ENCODE measurements at regions not wholly inside any gene's neighbourhood (a gene's known extent, or its start where the extent isn't known, plus 50 kb on each side); places are given as distances from the start of the nearest gene placed in this dataset.

DNA sequence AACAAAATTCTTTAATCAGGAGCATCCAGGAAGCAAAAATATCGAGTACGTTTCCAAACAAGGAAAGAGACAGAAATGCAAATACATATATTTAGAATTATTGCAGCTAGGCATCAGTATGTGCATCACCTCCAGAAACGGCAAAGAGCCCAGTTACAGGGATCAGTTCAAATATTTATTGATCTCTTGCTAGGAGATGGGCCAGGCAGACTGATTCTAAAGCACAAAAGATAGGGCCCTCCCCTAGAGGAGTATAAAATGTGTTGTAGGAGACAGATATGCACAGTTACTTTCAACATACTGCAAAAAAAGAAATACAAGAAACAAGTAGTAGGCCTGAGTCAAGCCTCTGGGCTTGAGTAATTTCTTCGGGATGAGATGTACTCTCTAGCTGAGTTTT lies 80.7 kb upstream of the NHSL1 start:
- in situ Hi-C loops (cut with HindIII; ENCODE audit: extremely low pct_ligation_motif_present, low pct_unique_long_range_greater_than_20kb) (loop anchor here (25.0 kb wide), 2 partner anchors 293 to 782 kb away; partner anchors contain the start of gene CITED2), intact Hi-C loops (cut with micrococcal nuclease; ENCODE audit: unreplicated experiment) (no loop called here)
- Histone ChIP-seq H3K27ac (ENCODE audit: extremely low read length, insufficient read depth, low read length) (no peak overlapping the region), H3K27me3 (ENCODE audit: control insufficient read depth in 1 of 2, insufficient read depth in 2 of 2, low read length in 2 of 2) (no peaks in the 10 kb centered on the region), H3K4me1 (ENCODE audit: insufficient read depth, low read length) (peaks cover 9% of the 10 kb centered on the region), H3K9ac (ENCODE audit: insufficient read depth, low read depth, low read length) (no peak overlapping the region), H3K36me3 (replicated peaks in 1 of 2; ENCODE audit: control insufficient read depth in 1 of 2, insufficient read depth in 2 of 2, low read length in 2 of 2) (no peaks in the 10 kb centered on the region), H3K4me3 (replicated peaks in 1 of 3; ENCODE audit: insufficient read depth in 1 of 3, low read depth in 2 of 3, low read length in 3 of 3) (no peak overlapping the region), H3K4me2 (ENCODE audit: low read depth, low read length) (no peak overlapping the region), H3K9me3 (ENCODE audit: low read length) (no peaks in the 10 kb centered on the region), H2AFZ (ENCODE audit: low read length) (no peak overlapping the region), H4K20me1 (ENCODE audit: insufficient read depth, low read length) (no peaks in the 10 kb centered on the region), H3K79me2 (ENCODE audit: insufficient read depth, low read length) (no peaks in the 10 kb centered on the region)
- ChIA-PET POLR2A (no interaction called here), CTCF (ENCODE audit: low intra/inter-chr PET ratio, low total read pairs) (no interaction called here)
- no TSS peak for BruUV-seq (replicated peaks)
- DNase-seq (ENCODE audit: low spot score), result no peak
- 78% methylated on average over 4 of the region's 4 CpGs for WGBS (ENCODE audit: low lambda C conversion rate)
- TF ChIP-seq ZNF891 (CRISPR knock-in tag; IDR thresholded peaks at IDR 0.05) (no peak), GFI1 (CRISPR knock-in tag; IDR thresholded peaks at IDR 0.05; ENCODE audit: borderline replicate concordance) (no peak), CENPT (CRISPR knock-in tag; IDR thresholded peaks at IDR 0.05; ENCODE audit: low read depth) (no peak), DMAP1 (CRISPR knock-in tag; IDR thresholded peaks at IDR 0.05) (no peak), ZNF879 (CRISPR knock-in tag; IDR thresholded peaks at IDR 0.05) (no peak), ZNF12 (CRISPR knock-in tag; IDR thresholded peaks at IDR 0.05) (no peak), GZF1 (CRISPR knock-in tag; IDR thresholded peaks at IDR 0.05) (no peak), FOXA1 (IDR thresholded peaks at IDR 0.05) (no peak), FOXA1 (CRISPR knock-in tag; IDR thresholded peaks at IDR 0.05) (no peak), ZNF747 (CRISPR knock-in tag; IDR thresholded peaks at IDR 0.05; ENCODE audit: borderline replicate concordance) (no peak), MAFK (conservative IDR thresholded peaks at IDR 0.05 in 1 of 2, IDR thresholded peaks at IDR 0.05 in 1 of 2; ENCODE audit: low read length in 2 of 2) (no peak), GATAD2A (CRISPR knock-in tag; IDR thresholded peaks at IDR 0.05) (no peak), TMF1 (CRISPR knock-in tag; IDR thresholded peaks at IDR 0.05; ENCODE audit: low read depth) (no peak), ARHGAP35 (CRISPR knock-in tag; IDR thresholded peaks at IDR 0.05; ENCODE audit: borderline replicate concordance) (no peak)
- TF ChIP-seq, protein P1, sequence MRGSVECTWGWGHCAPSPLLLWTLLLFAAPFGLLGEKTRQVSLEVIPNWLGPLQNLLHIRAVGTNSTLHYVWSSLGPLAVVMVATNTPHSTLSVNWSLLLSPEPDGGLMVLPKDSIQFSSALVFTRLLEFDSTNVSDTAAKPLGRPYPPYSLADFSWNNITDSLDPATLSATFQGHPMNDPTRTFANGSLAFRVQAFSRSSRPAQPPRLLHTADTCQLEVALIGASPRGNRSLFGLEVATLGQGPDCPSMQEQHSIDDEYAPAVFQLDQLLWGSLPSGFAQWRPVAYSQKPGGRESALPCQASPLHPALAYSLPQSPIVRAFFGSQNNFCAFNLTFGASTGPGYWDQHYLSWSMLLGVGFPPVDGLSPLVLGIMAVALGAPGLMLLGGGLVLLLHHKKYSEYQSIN (CRISPR knock-in tag; IDR thresholded peaks at IDR 0.05; ENCODE audit: borderline replicate concordance), result no peak
- FAIRE-seq, result no peak
- no peak; the same call in 2 of the 3 replicates for ATAC-seq
